A172 (cell line): ENCODE measurements at regions not wholly inside any gene's neighbourhood (a gene's known extent, or its start where the extent isn't known, plus 50 kb on each side); places are given as distances from the start of the nearest gene placed in this dataset.

ENCODE experiments used
- DNase-seq: peaks from one replicate; pipeline ENCODE4 v3.0.0-alpha.2; 2015; ENCODE audit warnings: low spot score

DNA sequence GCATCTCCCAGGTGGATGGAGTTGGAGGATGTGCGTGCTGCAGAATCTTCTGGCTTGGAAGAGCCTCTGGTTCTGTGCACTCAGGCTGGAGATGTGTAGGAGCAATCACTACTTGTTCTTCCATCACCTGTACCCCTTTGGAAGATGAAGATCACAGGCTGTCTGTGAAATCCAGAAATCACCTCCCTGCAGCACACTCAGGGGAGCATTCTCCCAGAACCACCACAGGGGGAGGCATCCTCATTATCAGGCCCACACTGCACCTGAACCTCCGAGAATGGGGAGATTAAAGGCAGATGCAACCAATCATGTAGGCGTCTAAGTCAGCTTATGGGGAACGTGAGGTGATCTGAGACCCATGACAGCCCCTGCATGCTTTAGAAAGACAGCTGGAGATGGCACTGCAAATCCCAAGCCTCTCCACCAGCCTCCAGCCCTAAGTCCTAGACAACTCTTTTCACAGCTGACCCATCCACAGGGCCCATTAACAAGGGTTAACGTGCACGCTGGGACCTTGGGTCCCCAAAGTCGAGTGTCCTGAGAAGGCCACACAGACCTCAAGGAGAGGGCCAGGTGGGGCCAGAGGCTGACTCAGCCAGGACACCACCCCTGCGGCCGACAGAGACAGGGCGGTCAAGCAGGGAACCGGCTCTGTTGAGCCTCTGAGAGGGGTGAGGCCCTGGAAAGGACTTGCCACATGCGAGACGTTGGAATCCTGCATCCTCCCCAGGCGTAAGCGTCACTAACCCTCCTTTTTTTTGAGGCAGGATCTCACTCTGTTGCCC is 314.9 kb downstream of the EIPR1 start:
- DNase-seq: no peak

DNA sequence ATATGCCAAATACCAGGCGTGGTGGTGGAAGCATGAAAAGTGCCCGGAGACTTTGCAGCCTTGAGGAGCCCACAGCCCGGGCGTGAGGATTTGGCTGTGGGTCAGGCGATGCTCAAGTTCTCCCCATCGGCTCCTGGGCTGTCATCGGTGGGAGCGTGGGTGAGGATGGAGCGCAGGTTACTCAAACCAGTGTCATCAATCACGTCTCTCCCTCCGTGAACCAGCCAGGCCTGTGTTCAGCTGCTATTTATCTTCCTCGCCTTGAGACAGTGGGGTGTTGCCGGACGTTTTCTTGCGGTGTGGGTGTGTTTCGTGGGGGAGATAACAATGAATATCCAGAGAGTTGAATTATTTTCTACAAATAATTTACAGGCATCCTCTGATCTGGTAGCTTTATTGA is 317.6 kb downstream of the EIPR1 start:
- DNase-seq: no peak

DNA sequence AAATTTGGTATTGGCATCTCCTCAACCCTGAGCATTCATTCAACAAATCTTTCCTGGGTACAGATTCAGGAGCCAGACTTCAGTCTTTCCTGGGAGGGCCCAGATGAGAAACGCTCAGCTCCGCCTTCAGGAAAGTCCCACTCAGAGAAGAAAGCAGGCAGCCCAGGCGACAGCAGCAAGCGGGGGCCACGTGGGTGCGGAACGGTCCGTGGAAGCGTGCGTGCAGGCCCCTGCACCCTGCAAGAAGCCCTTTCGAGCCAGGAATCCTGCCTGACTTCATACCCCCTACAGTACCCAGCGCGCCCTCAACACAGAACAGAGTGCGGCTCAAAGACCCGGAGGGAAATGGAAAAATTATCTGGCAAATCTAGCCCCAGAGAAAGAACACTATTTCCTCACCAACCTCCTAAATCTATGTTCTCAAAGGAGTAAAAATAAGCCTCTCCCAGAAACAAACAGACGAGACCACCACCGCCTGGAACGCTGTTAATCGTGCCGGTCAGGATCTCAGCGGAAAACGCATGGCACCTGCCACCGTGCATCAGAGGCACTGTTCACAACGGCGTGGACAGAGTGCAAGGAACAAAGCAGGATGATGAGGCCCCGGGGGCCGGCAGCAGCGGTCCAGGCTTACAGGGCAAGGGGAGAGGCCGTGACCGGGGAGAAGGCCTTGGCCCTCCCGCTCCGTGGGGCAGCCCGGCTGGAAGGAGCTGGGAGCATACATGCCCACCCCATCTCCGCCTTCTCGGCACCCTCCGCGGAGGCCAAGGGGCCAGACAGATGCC is 318.3 kb downstream of the EIPR1 start:
- no peak for DNase-seq

DNA sequence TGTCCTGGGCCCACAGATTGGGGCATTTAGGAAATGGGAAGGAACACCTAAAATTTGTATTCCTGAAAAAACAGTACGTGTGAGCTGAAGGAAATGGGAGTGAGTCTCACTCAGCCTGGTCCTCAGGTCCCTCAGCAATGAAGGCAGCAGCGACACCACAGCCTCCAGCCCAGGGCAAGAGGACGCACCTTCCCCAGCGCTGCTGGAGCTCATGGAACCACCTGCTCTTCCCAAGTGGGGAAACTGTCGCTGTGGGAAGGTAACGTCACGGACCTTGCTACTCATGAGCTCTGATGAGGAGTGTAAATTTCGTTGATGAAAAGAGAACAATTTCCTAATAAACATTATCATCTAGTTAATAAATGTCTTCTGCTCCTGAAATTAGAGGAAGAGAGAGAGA is 323.6 kb downstream of the EIPR1 start:
- no peak for DNase-seq

DNA sequence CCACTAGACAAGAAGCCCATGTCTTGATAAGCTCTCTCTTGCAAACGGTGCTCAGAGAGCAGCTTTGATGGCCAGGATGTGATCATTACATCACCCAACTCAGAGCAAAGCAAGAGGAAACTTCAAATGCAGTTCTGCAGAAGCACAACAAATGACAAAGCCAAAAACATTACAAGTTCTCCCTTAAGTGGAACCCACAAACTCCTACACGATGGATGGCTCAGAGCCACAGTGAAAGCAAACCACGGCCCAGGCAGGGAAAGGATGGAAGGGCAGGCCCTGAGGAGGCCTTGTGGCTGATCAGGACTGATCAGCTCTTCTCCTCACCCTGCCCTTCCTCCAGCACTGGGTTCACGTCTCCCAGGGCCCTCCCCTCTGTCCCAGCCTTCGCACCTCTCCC is 326.4 kb downstream of the EIPR1 start:
- DNase-seq: no peak

DNA sequence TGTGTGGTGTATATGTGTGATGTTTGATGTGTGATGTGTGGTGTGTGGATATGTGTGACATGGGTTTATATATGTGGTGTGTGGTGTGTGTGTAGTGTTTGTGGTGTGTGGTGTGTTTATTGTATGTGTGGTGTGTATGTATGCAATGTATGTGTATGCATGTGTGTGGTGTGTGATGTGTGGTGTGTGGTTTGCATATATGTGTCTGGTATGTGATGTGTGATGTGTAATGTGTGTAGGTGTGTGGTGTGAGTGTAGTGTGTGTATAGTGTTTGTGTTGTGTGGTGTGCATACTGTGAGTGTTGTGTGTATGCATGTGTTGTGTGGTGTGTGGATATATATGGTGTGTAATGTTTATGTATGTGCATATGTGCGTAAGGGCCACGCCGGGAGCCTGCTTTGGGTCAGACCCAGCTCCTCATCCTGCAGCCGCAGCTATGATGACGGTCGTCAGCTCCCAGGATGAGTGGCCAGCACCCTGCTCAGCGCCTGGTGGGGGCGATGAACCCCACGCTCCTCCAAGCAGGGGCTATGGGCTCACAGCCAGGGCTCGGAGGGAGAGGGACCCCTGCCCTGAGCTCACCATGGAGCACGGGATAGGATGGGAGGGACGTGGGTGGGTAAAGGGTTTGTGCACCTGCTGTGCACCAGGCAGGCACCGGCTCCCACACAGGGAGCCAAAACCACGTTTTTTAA is 331.3 kb downstream of the EIPR1 start:
- DNase-seq: no peak

DNA sequence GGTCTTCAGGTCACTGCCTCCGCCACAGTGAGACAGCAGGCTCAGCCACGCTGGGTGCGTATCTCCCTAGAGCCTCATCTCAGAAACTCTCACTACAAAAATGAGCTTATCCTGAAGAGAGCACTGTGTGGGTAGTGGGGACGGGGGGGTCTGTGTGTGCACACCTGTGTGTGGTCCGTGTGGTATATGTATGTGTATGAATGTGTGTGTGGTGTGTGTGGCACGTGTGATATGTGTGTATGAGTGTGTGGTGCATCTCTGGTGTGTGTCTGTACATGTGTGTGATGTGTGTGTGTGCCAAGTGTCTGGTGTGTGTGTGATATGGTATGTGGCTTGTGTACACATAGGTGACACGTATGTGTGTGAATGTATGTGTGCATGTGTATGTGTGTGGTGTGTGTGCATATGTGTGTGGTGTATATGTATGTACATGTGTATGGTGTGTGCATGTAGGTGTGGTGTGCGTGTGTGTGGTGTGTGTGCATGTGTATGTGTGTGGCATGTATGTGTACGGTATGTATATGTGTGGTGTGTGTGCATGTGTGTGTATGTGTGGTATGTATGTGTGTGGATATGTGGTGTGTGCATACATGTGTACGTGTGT is 332.2 kb downstream of the EIPR1 start:
- no peak for DNase-seq

DNA sequence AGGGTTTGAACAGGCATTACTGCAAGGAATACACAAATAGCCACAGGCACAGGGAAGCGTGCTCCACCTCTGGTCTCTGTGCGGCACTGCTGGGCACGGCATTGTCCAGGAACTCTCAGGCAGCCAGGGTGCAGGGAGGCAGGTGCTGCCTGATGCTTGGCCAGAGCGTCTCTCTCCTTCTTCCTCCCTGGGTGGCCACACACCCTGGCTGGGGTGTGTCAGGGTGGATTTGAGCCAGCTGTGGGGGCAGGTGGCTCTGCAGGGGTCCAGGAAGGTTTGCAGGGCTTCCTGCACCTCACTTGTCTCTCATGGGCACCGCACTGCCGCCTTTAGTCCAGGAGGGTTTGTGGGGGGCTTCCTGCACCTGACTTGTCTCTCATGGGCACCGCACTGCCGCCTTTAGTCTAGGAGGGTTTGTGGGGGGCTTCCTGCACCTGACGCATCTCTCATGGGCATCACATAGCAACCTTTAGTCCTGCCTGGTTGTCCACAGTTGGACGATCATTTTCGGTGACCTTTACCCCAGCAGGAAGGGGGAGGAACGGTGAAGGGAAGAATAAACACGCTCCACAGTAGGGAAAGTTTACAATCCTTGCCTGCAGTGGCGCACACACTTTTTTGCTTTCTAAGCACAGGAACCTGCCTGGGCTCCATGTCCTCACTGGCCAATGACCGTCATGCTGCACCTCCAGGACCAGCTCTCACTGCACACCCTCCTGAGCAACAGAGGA is 332.9 kb downstream of the EIPR1 start:
- no peak for DNase-seq

DNA sequence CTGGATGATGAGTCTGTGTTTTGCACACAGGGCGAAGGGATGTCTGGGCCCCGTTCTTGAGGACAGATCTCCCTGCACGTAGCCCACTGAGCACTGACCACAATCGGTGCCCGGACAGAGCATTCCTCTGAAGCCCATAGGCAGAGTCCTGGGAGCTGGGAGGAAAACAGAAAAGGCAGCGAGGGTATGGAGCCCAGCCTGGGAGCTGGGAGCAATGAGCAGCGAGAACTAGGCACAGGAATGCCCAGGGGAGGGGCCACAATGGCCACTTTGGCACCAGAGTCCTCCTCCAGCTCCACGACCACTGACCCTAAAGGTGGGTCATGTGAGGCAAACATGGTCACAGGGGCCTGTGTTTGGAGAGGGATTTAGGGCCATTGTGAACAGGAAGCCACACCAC is 333.9 kb downstream of the EIPR1 start:
- no peak for DNase-seq

DNA sequence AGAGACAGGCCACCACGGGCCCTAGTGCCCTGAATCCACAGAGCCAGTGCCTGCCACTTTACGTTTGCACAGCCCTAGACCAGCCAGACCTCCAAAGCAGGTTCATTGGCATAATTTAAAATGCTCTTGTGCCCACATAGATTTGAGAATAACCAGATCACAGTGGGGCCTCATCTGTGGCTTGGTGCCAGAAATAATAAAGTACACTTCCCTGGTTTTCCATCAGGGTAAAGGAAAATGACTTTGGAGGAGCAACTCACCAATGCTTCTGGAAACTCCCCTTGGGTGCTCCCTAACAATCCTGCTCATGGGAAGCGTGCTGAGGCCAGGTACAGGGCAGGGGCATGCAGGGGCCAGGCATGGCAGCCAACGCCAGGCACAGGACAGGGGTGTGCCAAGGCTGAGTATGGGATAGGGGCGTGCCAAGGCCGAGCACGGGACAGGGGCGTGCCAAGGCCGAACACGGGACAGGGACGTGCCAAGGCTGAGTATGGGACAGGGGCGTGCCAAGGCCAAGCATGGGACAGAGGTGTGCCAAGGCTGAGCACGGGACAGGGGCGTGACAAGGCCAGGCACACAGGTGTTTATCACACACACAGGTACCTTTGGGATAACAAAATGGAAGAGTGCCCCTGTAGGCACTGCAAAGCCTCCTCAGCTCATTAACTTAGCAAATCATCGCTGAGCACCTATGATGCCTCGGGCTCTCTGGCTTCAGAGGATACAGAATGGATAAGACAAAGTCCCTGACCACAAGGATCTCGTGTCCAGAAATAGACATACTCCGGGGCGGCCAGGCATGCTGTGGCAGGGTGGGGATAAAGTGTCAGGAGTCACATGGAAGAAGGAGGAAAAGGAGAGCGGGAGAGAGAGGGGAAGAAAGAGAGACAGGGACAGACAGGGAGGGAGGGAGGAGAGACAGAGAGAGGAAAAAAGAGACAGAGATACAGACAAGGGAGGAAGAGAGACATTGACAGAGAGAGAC is 334.7 kb downstream of the EIPR1 start:
- DNase-seq: no peak

DNA sequence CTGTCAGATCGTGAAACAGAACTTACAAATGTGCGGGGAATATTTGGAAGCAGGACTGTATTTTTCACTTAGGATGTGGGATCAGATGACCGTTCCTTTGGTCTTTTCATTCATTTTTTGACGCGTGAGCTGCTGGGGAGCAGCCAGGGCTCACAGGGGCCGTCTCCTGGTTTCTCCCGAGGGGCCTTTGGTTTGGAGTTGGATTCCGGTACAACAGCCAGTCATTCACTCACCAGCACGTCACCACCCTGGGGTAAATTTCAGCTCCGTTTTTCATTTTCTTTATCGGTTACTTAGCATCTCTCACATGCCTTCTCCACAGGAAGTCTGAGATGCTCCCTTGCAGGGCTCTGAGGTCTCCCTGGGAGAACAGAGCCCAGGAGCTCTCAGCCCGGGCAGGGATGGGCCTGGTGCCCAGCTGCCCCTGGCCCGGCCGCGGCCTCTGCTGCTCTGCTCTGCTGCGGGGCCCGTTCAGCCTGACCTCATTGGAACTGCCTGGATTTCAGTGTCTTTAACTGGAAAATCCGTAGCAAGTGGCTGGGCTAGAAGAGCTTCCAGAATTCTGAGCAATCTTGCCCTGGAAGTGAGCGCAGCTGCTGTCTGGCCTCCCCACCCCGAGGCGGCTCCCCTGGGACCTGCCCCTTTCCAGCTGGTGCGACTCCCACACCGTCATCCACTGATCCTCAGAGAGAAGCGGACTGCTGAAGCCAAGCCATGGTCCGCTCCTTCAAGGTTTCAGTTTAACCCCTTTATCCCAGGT is 335.6 kb downstream of the EIPR1 start:
- no peak for DNase-seq

DNA sequence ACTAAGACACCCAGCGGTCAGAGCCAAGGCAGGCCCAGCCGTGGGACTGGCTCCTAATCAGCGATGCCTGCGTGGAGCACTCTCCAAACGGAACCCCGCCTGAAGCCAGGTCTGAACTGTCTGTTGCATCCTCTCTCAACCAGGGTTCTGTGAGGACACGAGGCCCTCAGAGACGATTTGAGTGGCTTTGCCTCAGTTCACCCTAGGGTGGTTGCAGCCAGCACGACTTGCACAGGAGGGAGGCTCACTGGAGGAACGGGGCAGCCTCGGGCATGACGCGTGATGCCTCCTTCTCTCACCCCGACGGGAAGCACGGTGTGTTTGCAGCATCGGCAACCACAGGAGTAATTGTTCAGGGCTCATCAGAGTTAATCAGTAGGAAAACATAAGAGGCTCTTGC is 336.4 kb downstream of the EIPR1 start:
- DNase-seq: no peak

DNA sequence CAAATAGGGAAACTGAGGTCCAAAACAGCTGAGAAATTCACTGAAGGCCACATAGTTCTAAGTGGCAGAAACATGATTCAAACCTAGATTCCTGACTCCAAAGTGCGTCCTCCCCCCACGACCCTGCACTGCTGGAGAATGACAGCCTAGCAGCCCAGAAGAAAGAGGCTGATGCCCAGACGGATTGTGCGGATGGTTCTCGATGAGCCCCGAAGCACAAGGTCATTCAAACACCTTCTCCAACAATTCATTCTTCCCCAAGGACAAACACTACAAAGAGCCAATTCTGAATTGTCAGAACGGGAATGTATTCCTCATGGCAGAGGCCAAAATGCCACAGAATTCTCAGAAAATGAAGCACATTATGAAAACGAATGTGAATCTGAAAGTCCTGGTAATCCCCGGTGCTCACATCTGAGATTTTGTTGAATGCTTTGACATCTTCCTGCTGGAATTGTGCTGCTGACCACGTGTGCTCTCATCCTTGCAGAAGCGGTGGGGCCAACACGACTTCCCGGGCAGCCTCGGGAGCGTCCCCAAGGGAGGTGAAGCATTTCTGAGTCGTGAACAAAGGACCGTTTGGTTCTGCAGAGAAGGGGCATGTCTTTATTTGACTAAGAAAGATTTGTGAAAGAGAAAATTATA is 337.0 kb downstream of the EIPR1 start:
- no peak for DNase-seq

DNA sequence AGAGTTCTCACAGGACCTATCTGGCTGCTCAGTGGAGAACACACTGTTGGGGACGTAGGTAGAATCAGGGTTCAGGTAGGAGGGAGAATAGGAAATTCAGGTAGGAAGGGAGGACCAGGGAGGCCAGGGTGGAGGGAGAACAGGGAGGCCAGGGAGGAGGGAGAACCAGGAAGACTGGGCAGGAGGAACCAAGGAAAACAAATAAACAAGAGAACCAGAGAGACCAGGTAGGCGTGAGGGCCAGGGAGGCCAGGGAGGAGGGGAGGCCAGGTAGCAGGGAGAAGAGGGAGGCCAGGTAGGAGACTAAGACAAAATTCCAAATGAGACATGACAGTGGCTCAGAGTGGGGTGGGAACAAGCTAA is 337.6 kb downstream of the EIPR1 start:
- no peak for DNase-seq

DNA sequence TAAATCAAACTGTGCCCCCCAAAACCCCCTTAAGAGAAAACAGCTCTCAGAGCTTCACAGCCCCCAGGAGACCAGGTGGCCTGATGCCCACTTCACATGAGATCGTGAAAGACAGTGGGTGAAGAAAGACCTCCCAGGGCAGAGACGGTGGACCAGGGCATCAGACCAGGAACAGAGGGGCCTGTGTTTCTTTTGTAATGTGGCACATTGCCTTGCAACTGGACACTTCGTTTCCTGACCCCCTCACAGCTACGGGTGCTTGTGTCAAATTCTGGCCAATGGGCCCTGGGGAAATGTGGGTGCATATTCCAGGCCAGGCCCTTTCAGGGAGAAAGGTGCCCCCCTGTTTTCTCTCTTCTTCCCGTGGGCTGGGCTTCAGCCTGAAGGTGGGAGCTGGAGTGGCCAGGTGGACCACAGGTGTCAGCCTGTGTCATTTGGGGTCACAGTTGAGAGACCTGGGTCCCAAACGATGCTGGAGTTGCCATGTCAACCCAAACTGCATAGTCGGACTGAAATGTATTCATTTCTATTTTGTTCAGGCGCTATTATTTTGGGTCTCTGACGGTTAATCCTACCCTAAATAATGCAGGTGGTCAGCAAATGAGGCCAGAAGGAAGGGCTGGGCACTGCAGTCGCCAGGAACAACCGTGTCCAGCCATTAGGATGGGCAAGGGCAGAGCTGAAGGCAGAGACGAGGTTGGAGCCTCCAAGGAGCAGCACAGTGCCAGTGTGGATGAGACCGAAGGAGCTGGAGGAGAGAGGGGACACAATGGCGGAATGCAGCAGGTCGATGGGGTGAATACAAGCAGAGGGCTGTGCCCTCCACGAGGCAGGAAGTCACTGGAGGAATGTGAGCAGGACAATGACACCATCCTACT is 338.2 kb downstream of the EIPR1 start:
- no peak for DNase-seq

DNA sequence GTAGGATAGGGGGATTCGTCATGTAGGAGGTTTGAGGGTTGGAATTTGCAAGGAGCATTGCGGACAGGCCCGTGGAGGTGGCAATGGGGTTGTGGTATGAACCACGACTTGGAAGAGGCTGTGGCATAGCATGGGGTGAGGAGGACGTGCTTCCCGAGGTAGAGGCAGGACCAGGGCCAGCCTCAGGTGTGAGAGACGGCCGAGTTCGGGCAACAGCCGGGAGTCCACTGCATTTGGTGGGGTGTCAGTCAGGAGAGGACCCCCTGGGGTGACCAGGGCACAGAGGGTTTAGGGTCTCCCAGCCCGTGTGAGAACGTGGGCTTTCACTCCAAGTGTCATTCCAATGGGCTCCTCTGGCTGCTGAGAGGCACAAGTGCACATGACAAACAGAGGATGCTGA is 339.0 kb downstream of the EIPR1 start:
- DNase-seq: no peak

DNA sequence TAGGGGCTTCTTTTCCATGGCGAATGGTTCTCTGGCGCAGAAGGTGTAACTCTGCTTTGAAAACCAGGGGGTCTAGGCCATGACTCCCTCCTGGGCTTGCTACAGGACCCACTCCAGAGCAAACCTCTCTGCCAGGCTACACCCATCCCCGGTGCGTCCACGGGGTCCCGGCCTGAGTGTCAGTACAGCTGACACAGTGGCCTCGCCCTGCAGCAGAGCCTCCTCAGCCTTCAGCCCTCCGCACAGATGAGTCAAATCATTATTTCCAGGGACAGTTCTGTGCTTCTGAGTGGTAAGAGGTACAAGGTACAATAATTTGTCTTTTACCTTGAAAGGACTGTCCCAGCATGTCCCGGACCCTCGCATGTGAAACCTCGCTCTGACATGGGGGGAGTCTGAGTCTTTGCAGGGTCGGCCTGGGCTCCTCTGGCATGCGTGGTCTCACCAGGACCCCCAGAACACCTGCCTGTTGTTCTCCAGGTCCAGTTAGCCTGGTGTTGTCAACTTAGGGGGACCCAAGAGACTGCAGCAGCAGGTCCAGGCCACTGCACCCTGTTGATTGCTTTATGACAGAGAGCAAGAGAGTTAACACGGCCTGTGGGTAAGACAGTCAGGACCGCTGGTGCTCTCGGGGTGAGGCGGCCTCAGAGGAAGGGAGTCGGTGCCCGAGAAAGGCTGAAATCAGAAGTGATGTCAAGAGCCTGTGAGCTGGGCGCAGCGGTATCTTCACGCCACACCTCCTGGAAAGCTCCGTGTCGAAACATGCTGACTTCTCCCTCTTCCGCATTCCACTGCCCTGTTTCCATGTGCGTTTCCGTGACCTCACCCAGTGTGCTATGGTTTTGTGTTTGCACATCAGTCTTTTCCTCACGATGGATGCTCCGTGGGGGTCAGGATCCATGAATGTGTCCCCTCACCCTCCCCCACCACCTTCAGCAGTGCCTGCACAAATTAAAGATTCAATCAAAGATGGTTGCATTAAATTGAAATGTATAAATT is 340.1 kb downstream of the EIPR1 start:
- no peak for DNase-seq
